ENCODE measurements at regions not wholly inside any gene's neighbourhood (a gene's known extent, or its start where the extent isn't known, plus 50 kb on each side); places are given as distances from the start of the nearest gene placed in this dataset.

GRCh38 chr2:35920061-35920460 is 435.5 kb upstream of the CRIM1 start:
- no peak for TF ChIP-seq CTCF (IDR thresholded peaks at IDR 0.05; ENCODE audit: low read depth, low read length)
- TF ChIP-seq POLR2A (IDR thresholded peaks at IDR 0.05; ENCODE audit: extremely low read depth, insufficient read length): no peak
- no peak for TF ChIP-seq MYC (IDR thresholded peaks at IDR 0.05; ENCODE audit: low read depth, low read length)
- TF ChIP-seq MAX (IDR thresholded peaks at IDR 0.05; ENCODE audit: low read depth, low read length): no peak
